ENCODE measurements at regions not wholly inside any gene's neighbourhood (a gene's known extent, or its start where the extent isn't known, plus 50 kb on each side); places are given as distances from the start of the nearest gene placed in this dataset.

- Histone ChIP-seq H3K4me3 (ENCODE audit: low read length) (no peak overlapping the region), H3K9me2 (ENCODE audit: insufficient read depth, low read length) (no peaks in the 10 kb centered on the region), H2AFZ (ENCODE audit: low read depth, low read length) (no peak overlapping the region), H3K27me3 (ENCODE audit: insufficient read depth, low read depth, low read length) (no peaks in the 10 kb centered on the region), H3K27ac (ENCODE audit: low read length) (no peak overlapping the region), H4K20me1 (ENCODE audit: insufficient read depth) (no peaks in the 10 kb centered on the region), H3K9ac (ENCODE audit: low read length) (no peak overlapping the region), H3K9me3 (ENCODE audit: low read length) (no peaks in the 10 kb centered on the region), H3K4me2 (ENCODE audit: low read length) (no peak overlapping the region), H3K36me3 (ENCODE audit: insufficient read depth, low read length) (no peaks in the 10 kb centered on the region), H3F3A (ENCODE audit: insufficient read depth, low read length, poor library complexity, severe bottlenecking) (no peaks in the 10 kb centered on the region), H3K79me2 (replicated peaks; ENCODE audit: insufficient read depth, low read length) (no peaks in the 10 kb centered on the region)
- no peak for TF ChIP-seq EP300 (conservative IDR thresholded peaks at IDR 0.05; ENCODE audit: poor library complexity, severe bottlenecking)
- TF ChIP-seq EZH2 (IDR thresholded peaks at IDR 0.05; ENCODE audit: borderline replicate concordance, insufficient read depth, low read length, poor library complexity, severe bottlenecking), result no peak
- no peak for TF ChIP-seq CTCF (IDR thresholded peaks at IDR 0.05; ENCODE audit: poor library complexity, severe bottlenecking)
- no peak for TF ChIP-seq SMC3 (conservative IDR thresholded peaks at IDR 0.05; ENCODE audit: poor library complexity)
- TF ChIP-seq MXI1 (conservative IDR thresholded peaks at IDR 0.05; ENCODE audit: poor library complexity, severe bottlenecking), result no peak
- TF ChIP-seq REST (IDR thresholded peaks at IDR 0.05; ENCODE audit: borderline replicate concordance), result no peak
- TF ChIP-seq TAF1 (IDR thresholded peaks at IDR 0.05; ENCODE audit: low read depth), result no peak
- no peak for TF ChIP-seq RAD21 (conservative IDR thresholded peaks at IDR 0.05)
- no peak for TF ChIP-seq POLR2AphosphoS5 (IDR thresholded peaks at IDR 0.05)
Observed at GRCh38 chr2:133947057-133947456, 306.8 kb upstream of the MGAT5 start.

GRCh38 chr2:133948610-133949290 is 305.1 kb upstream of the MGAT5 start:
- no peaks in the 10 kb centered on the region for H3K36me3 ChIP-seq (ENCODE audit: insufficient read depth, low read length)
- no peak overlapping the region for H3K27ac ChIP-seq (ENCODE audit: low read length)
- H3K4me2 ChIP-seq (ENCODE audit: low read length), result no peak overlapping the region
- no peak overlapping the region for H2AFZ ChIP-seq (ENCODE audit: low read depth, low read length)
- H3K9me2 ChIP-seq (ENCODE audit: insufficient read depth, low read length), result no peaks in the 10 kb centered on the region
- H3K27me3 ChIP-seq (ENCODE audit: insufficient read depth, low read depth, low read length), result no peaks in the 10 kb centered on the region
- no peaks in the 10 kb centered on the region for H3F3A ChIP-seq (ENCODE audit: insufficient read depth, low read length, poor library complexity, severe bottlenecking)
- TF ChIP-seq REST (IDR thresholded peaks at IDR 0.05; ENCODE audit: borderline replicate concordance) (no peak), RAD21 (conservative IDR thresholded peaks at IDR 0.05) (no peak), MXI1 (conservative IDR thresholded peaks at IDR 0.05; ENCODE audit: poor library complexity, severe bottlenecking) (no peak), CTCF (IDR thresholded peaks at IDR 0.05; ENCODE audit: poor library complexity, severe bottlenecking) (no peak), POLR2AphosphoS5 (IDR thresholded peaks at IDR 0.05) (no peak), SMC3 (conservative IDR thresholded peaks at IDR 0.05; ENCODE audit: poor library complexity) (no peak), EP300 (conservative IDR thresholded peaks at IDR 0.05; ENCODE audit: poor library complexity, severe bottlenecking) (no peak), EZH2 (IDR thresholded peaks at IDR 0.05; ENCODE audit: borderline replicate concordance, insufficient read depth, low read length, poor library complexity, severe bottlenecking) (no peak), TAF1 (IDR thresholded peaks at IDR 0.05; ENCODE audit: low read depth) (no peak)
- H3K79me2 ChIP-seq (replicated peaks; ENCODE audit: insufficient read depth, low read length), result no peaks in the 10 kb centered on the region
- H3K4me3 ChIP-seq (ENCODE audit: low read length), result no peak overlapping the region
- H4K20me1 ChIP-seq (ENCODE audit: insufficient read depth), result no peaks in the 10 kb centered on the region
- H3K9ac ChIP-seq (ENCODE audit: low read length), result no peak overlapping the region
- no peaks in the 10 kb centered on the region for H3K9me3 ChIP-seq (ENCODE audit: low read length)
